Effector memory CD4-positive, alpha-beta T cell (primary cell): ENCODE measurements at regions not wholly inside any gene's neighbourhood (a gene's known extent, or its start where the extent isn't known, plus 50 kb on each side); places are given as distances from the start of the nearest gene placed in this dataset.

Experiments
- DNase-seq, 3 donors: peaks; one replicate each; pipeline ENCODE4 v3.0.0-alpha.2; 2020
- H3K27ac ChIP-seq: 2 replicates; pipeline ENCODE4 v1.7.0; 2013; ENCODE audit warnings: mild to moderate bottlenecking, low read length, moderate library complexity; ENCODE audit not compliant: insufficient read depth, poor library complexity, severe bottlenecking
- H3K27me3 ChIP-seq: replicated peaks from 2 replicates; pipeline ENCODE4 v1.7.0; 2013; ENCODE audit warnings: mild to moderate bottlenecking, low read length; ENCODE audit not compliant: insufficient read depth, control insufficient read depth, poor library complexity, severe bottlenecking
- H3K36me3 ChIP-seq: 2 replicates; pipeline ENCODE4 v1.7.0; 2013; ENCODE audit warnings: mild to moderate bottlenecking, low read length, moderate library complexity; ENCODE audit not compliant: control insufficient read depth, insufficient read depth
- H3K4me1 ChIP-seq: 2 replicates; pipeline ENCODE4 v1.7.0; 2013; ENCODE audit warnings: low read length, mild to moderate bottlenecking; ENCODE audit not compliant: control insufficient read depth, insufficient read depth, poor library complexity, severe bottlenecking
- H3K4me3 ChIP-seq: 2 replicates; pipeline ENCODE4 v1.7.0; 2013; ENCODE audit warnings: low read length, low read depth, mild to moderate bottlenecking; ENCODE audit not compliant: insufficient read depth, poor library complexity, severe bottlenecking
- H3K9me3 ChIP-seq: 2 replicates; pipeline ENCODE4 v1.7.0; 2013; ENCODE audit warnings: mild to moderate bottlenecking, low read length, moderate library complexity; ENCODE audit not compliant: control insufficient read depth

DNA sequence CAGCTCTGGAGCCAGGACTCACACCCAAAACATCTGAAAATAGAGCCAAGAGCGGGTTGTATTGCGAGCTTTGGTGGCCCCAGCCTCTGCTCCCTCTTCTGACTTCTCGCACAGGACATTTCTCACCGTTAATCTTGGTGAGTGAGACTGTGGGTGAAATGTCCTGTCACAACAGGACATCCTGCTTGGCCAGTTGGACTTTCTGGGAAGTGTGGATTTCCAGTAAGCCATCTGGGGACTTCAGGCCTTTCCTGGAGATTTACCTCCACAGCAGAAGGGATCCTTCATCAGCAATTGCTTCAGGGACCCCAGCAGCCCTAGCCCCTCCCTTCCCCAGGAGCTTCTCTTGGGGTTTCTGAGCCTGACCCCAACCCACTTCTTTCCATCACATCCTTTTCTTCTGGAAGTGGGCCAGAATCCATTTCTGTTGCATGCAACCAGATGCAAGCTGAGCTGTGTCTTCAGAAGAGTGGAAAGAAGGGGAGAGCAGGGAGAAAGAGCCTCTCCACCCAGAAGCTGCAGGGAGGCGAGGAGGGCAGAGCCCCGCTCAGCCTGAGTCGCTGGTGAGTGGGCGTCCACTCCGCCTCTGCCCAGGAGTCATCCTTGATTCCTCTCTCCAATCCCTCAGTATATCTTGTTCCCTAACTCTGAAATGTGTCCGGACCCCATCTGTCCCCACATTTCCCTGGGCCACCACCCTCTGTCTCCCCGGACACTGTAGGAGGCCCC is 50.3 kb upstream of the GADD45G start:
- Histone ChIP-seq H3K4me3 (no peak overlapping the region), H3K9me3 (no peaks in the 10 kb centered on the region), H3K27me3 (no peaks in the 10 kb centered on the region), H3K4me1 (no peaks in the 10 kb centered on the region), H3K27ac (no peak overlapping the region), H3K36me3 (no peaks in the 10 kb centered on the region)
- DNase-seq, result no peak

DNA sequence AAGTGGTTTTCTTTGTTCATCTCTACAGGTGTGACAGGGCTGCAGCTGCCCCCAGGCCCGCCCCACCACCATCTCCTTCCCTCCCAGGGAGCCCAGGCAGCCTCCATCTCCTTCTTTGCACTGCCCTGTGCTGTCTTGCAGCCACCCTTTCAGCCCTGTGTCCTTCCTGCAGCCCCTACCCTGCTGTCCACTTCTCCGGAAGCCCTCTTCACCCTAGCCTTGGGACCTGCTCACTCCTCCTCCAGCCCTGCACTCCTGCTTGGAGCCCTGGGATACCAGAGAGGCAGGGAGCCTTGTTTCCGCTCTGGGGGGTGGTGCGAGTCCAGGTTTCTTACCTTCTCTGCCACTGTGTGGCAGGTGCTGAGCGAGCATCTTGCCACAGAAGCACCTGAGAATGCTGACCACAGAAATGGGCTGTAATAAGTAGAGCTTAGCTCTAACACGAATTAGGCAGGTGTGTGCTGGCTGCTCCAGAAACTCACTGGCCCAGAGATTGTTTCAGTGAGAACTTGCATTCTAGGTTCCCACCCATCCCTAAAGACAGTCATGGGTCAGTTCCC is 51.3 kb upstream of the GADD45G start:
- no peak overlapping the region for H3K4me3 ChIP-seq
- no peaks in the 10 kb centered on the region for H3K27me3 ChIP-seq
- no peak for DNase-seq
- peaks cover 5% of the 10 kb centered on the region for H3K4me1 ChIP-seq
- H3K27ac ChIP-seq, result no peak overlapping the region
- no peaks in the 10 kb centered on the region for H3K36me3 ChIP-seq
- no peaks in the 10 kb centered on the region for H3K9me3 ChIP-seq

DNA sequence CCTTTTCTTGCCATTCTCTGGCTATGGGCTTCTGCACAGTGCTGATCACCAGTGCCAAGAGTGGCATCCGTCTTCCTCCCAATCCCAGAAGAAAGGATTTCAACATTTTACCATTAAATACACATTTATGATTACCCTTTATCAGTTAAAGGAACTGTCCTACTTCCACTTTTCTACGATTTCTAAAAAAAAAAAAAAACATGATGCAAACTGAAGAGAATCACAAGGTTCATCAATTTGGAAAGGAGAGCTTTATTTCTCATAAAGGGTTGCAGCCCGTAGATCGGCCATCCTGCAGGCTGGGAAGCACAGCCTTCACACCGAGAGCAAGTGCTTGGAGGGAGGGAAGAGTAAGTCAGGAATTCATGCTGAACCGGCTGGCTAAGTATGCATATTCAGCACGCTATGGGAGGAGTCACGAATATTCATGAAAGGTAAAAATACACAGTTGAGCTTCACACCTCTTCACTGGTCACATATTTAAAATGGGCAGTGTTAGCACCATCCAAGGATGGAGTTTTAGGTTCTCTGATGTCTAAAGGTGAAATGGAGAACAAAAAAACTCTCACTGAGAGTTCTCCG is 52.5 kb upstream of the SEMA4D start:
- Histone ChIP-seq H3K27ac (no peak overlapping the region), H3K4me1 (peaks cover 12% of the 10 kb centered on the region), H3K27me3 (no peaks in the 10 kb centered on the region), H3K9me3 (no peaks in the 10 kb centered on the region), H3K36me3 (no peaks in the 10 kb centered on the region), H3K4me3 (no peak overlapping the region)
- DNase-seq, result no peak

DNA sequence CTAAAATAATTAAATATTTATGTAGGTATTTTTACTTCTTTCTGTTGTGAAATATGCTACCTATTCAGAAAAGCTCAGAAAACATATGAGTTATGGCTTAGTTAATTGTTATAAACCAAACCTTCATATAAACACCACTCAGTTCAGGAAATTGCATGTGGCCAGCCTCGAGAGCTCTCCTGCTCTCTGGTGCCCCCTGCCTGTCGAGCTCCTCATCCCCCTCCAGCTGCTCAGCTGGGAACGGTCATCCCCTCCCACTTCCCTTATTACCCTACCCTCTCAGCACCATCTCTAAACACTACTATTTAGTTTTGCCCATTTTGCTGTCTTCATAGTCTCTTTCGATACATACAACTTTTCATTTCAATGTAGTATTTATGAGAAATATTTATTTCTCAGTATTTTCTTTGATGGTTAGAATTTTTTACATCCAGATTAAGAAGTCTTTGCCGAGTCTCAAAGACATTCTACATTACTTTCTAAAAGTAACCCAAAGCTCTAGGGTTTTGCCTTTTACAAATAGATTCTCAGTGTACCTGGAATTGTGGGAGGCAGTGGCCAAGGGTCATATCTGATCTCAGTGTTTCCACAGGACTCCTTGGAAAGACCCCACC is 51.2 kb upstream of the SEMA4D start:
- Histone ChIP-seq H3K4me3 (no peak overlapping the region), H3K27me3 (no peaks in the 10 kb centered on the region), H3K36me3 (no peaks in the 10 kb centered on the region), H3K4me1 (peaks cover 12% of the 10 kb centered on the region), H3K9me3 (no peaks in the 10 kb centered on the region), H3K27ac (no peak overlapping the region)
- peak; percentile 66 to 71 (median 68) for DNase-seq

DNA sequence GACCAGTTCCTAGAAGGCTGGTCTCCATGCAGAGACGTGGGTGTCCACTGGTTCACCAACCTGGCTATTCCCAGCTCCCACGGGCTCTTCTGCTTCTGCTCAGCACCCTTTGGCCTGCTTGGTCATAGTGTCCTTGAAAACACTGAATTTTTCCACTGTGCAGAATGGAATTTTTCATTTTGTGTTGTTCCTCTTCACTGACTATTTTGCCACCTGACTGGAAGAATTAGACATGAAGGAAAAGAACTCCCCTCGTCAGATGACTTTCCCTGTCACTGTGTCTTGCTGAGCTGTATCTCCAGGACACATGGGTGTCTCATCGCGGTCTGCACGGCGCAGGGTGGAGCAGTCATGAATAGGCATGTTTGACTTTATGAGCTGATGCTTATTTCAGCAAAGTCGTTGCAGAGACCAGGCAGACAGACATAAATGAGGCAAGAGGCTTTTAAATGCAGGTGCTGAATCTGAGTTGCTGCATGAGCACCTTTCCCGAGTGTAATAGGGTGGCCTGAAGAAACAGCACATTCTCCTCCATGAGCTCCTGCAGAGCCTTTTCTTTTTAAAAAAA is 50.2 kb upstream of the SEMA4D start:
- Histone ChIP-seq H3K4me1 (peaks cover 12% of the 10 kb centered on the region), H3K4me3 (no peak overlapping the region), H3K36me3 (no peaks in the 10 kb centered on the region), H3K9me3 (no peaks in the 10 kb centered on the region), H3K27ac (no peak overlapping the region), H3K27me3 (no peaks in the 10 kb centered on the region)
- no peak for DNase-seq
